Activated CD4-positive, alpha-beta T cell treated with anti-CD3 and anti-CD28 coated beads, Interleukin-2, amount 50 U/mL, for 48 hours (primary cell): ENCODE measurements at regions not wholly inside any gene's neighbourhood (a gene's known extent, or its start where the extent isn't known, plus 50 kb on each side); places are given as distances from the start of the nearest gene placed in this dataset.
"Not testable (repeated sequence)": the region's sequence is repeated elsewhere in the genome, so short reads cannot be mapped to it uniquely, and the experiment has no call there.

Source experiments
- DNase-seq, 2 experiments: peaks; one replicate each; pipeline ENCODE4 v3.0.0-alpha.2; 2020

- DNase-seq, result no peak
These were observed 106.3 kb upstream of the SPATA12 start for GRCh38 chr3:56954125-56954524.

GRCh38 chr3:56952846-56953245, 107.6 kb upstream of the SPATA12 start:
- no peak for DNase-seq

- no peak for DNase-seq
These were observed 108.4 kb upstream of the SPATA12 start for GRCh38 chr3:56952061-56952460.

GRCh38 chr3:56951366-56951765, 109.1 kb upstream of the SPATA12 start:
- no peak for DNase-seq

- DNase-seq, result not testable (repeated sequence)
These were observed 115.1 kb upstream of the SPATA12 start for GRCh38 chr3:56945378-56945777.

GRCh38 chr3:56942523-56942922, 117.9 kb upstream of the SPATA12 start:
- no peak for DNase-seq

- no peak for DNase-seq
These were observed 119.5 kb upstream of the SPATA12 start for GRCh38 chr3:56940976-56941375.

- DNase-seq, result no peak
These were observed 120.1 kb upstream of the SPATA12 start for GRCh38 chr3:56940321-56940720.

GRCh38 chr3:56939834-56940233, 120.6 kb upstream of the SPATA12 start:
- no peak for DNase-seq

- DNase-seq, result no peak
These were observed 121.9 kb upstream of the SPATA12 start for GRCh38 chr3:56938530-56938929.

GRCh38 chr3:56937580-56937979, 122.9 kb upstream of the SPATA12 start:
- DNase-seq, result no peak

- no peak for DNase-seq
These were observed 124.7 kb upstream of the SPATA12 start for GRCh38 chr3:56935811-56936210.

- DNase-seq, result not testable (repeated sequence)
These were observed 126.0 kb upstream of the SPATA12 start for GRCh38 chr3:56934481-56934880.

- DNase-seq, result no peak
These were observed 126.7 kb upstream of the SPATA12 start for GRCh38 chr3:56933803-56934202.

GRCh38 chr3:56932866-56933265, 127.6 kb upstream of the SPATA12 start:
- no peak for DNase-seq

- DNase-seq, result no peak
These were observed 128.6 kb upstream of the SPATA12 start for GRCh38 chr3:56931836-56932235.

GRCh38 chr3:56930706-56931105, 129.0 kb upstream of the ARHGEF3 start:
- no peak for DNase-seq

GRCh38 chr3:56929809-56930615, 128.3 kb upstream of the ARHGEF3 start:
- no peak for DNase-seq

GRCh38 chr3:56928379-56929068, 126.8 kb upstream of the ARHGEF3 start:
- no peak for DNase-seq

GRCh38 chr3:56927855-56928254, 126.1 kb upstream of the ARHGEF3 start:
- DNase-seq, result no peak

GRCh38 chr3:56926947-56927282, 125.2 kb upstream of the ARHGEF3 start:
- DNase-seq, result no peak

GRCh38 chr3:56926243-56926946, 124.6 kb upstream of the ARHGEF3 start:
- DNase-seq, result no peak

- DNase-seq, result not testable (repeated sequence)
These were observed 123.0 kb upstream of the ARHGEF3 start for GRCh38 chr3:56924700-56925099.
